ENCODE measurements at regions not wholly inside any gene's neighbourhood (a gene's known extent, or its start where the extent isn't known, plus 50 kb on each side); places are given as distances from the start of the nearest gene placed in this dataset.

DNA sequence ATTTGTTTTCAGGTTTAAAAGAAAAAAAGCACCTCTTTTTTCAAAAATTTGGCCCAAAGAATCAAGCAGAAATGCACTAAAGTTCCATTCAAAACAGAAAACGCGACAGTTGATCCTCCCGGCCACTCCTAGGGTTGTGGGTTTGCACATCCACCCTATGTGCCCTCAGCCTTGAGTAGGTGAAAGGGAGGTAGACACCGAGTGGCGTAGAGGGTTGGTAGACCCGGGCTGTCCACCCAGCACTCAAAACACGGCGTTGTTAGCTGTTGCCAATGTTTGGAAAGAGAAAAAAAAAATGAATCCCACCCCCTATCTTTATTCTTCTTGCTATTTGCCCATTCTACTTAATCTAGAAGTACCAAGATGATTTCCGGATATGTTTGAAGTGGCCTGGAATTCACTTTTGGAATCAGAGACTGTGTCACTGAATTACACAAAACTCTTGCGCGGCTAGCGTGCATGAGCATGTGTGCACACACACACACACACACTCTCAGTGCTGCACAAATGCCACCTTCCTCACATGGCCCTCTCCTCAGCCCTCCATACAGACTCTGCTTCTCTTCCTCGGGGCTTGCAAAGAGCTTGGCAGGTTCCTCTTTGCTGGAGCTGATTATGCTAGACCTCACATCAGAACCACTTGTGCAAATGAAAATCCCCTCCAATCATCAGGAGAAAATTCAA is 110.2 kb upstream of the HAND1 start (continued):
- TF ChIP-seq, protein P1, sequence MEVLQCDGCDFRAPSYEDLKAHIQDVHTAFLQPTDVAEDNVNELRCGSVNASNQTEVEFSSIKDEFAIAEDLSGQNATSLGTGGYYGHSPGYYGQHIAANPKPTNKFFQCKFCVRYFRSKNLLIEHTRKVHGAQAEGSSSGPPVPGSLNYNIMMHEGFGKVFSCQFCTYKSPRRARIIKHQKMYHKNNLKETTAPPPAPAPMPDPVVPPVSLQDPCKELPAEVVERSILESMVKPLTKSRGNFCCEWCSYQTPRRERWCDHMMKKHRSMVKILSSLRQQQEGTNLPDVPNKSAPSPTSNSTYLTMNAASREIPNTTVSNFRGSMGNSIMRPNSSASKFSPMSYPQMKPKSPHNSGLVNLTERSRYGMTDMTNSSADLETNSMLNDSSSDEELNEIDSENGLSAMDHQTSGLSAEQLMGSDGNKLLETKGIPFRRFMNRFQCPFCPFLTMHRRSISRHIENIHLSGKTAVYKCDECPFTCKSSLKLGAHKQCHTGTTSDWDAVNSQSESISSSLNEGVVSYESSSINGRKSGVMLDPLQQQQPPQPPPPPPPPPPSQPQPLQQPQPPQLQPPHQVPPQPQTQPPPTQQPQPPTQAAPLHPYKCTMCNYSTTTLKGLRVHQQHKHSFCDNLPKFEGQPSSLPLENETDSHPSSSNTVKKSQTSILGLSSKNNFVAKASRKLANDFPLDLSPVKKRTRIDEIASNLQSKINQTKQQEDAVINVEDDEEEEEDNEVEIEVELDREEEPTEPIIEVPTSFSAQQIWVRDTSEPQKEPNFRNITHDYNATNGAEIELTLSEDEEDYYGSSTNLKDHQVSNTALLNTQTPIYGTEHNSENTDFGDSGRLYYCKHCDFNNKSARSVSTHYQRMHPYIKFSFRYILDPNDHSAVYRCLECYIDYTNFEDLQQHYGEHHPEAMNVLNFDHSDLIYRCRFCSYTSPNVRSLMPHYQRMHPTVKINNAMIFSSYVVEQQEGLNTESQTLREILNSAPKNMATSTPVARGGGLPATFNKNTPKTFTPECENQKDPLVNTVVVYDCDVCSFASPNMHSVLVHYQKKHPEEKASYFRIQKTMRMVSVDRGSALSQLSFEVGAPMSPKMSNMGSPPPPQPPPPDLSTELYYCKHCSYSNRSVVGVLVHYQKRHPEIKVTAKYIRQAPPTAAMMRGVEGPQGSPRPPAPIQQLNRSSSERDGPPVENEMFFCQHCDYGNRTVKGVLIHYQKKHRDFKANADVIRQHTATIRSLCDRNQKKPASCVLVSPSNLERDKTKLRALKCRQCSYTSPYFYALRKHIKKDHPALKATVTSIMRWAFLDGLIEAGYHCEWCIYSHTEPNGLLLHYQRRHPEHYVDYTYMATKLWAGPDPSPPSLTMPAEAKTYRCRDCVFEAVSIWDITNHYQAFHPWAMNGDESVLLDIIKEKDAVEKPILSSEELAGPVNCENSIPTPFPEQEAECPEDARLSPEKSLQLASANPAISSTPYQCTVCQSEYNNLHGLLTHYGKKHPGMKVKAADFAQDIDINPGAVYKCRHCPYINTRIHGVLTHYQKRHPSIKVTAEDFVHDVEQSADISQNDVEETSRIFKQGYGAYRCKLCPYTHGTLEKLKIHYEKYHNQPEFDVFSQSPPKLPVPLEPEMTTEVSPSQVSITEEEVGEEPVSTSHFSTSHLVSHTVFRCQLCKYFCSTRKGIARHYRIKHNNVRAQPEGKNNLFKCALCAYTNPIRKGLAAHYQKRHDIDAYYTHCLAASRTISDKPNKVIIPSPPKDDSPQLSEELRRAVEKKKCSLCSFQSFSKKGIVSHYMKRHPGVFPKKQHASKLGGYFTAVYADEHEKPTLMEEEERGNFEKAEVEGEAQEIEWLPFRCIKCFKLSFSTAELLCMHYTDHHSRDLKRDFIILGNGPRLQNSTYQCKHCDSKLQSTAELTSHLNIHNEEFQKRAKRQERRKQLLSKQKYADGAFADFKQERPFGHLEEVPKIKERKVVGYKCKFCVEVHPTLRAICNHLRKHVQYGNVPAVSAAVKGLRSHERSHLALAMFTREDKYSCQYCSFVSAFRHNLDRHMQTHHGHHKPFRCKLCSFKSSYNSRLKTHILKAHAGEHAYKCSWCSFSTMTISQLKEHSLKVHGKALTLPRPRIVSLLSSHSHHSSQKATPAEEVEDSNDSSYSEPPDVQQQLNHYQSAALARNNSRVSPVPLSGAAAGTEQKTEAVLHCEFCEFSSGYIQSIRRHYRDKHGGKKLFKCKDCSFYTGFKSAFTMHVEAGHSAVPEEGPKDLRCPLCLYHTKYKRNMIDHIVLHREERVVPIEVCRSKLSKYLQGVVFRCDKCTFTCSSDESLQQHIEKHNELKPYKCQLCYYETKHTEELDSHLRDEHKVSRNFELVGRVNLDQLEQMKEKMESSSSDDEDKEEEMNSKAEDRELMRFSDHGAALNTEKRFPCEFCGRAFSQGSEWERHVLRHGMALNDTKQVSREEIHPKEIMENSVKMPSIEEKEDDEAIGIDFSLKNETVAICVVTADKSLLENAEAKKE (CRISPR knock-in tag; IDR thresholded peaks at IDR 0.05): no peak
- TF ChIP-seq POLR2AphosphoS5 (IDR thresholded peaks at IDR 0.05; ENCODE audit: low read depth) (no peak), ZNF114 (CRISPR knock-in tag; IDR thresholded peaks at IDR 0.05) (no peak)

DNA sequence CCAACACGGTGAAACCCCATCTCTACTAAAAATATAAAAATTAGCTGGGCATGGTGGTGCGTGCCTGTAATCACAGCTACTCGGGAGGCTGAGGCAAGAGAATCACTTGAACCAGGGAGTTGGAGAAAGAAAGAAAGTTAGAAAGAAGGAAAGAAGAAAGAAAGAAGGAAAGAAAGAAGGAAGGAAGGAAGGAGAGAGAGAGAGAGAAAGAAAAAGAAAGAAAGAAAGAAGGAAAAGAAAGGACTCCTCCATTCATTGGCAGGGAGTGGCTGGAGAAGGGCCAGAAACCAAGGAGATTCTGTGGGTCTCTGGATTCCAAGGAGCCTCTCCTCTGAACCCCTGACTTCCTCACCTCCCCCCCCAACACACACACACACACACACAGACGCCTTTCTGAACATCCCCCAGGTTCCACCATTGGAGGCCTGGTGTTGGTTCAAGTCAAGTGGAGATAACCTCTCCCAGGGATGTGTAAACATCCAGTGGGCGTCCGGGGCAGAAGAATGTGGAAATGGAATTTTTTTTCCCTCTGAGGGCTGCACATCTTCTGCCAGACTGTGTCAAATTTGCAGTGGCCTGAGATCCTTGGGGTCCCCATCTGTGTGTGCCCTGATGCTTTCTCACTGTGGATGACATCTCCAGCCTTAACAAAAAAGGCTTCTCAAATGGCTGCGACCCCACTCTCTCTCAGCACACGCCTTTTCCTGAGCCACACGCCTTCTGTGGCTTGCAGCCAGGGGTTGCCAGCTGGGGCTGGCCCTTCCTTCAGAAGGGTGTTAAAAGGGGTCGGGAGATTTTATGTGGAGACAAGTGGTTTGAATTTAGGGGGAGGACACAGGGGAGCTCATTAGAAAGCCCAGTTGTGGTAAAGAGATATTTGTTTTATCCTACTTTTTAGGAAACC is 109.3 kb upstream of the HAND1 start:
- no peak overlapping the region for H3K4me3 ChIP-seq
- H3K79me2 ChIP-seq (replicated peaks; ENCODE audit: insufficient read depth): no peaks in the 10 kb centered on the region
- H3F3A ChIP-seq (replicated peaks; ENCODE audit: low read depth): no peaks in the 10 kb centered on the region
- no peak for DNase-seq (ENCODE audit: low spot score)
- no peak for ATAC-seq
- peak overlapping the region; percentile 32; the same call in 1 of the 2 replicates for H2AFZ ChIP-seq
- no peak overlapping the region for H3K4me2 ChIP-seq
- H3K4me1 ChIP-seq (ENCODE audit: insufficient read depth): no peaks in the 10 kb centered on the region; the same call in 1 of the 2 replicates
- no peak overlapping the region for H3K4me3 Mint-ChIP-seq
- no peak overlapping the region for H3K27ac ChIP-seq (ENCODE audit: low read depth)
- no peaks in the 10 kb centered on the region for H3K36me3 Mint-ChIP-seq (ENCODE audit: low read depth)
- no peaks in the 10 kb centered on the region for H3K9me3 Mint-ChIP-seq
- no peaks in the 10 kb centered on the region for H3K27me3 ChIP-seq (ENCODE audit: insufficient read depth)
- no peak for TF ChIP-seq POLR2AphosphoS5 (IDR thresholded peaks at IDR 0.05; ENCODE audit: low read depth)
- no peak for TF ChIP-seq ZNF331 (CRISPR knock-in tag; IDR thresholded peaks at IDR 0.05; ENCODE audit: low read depth)
- TF ChIP-seq, protein P2, sequence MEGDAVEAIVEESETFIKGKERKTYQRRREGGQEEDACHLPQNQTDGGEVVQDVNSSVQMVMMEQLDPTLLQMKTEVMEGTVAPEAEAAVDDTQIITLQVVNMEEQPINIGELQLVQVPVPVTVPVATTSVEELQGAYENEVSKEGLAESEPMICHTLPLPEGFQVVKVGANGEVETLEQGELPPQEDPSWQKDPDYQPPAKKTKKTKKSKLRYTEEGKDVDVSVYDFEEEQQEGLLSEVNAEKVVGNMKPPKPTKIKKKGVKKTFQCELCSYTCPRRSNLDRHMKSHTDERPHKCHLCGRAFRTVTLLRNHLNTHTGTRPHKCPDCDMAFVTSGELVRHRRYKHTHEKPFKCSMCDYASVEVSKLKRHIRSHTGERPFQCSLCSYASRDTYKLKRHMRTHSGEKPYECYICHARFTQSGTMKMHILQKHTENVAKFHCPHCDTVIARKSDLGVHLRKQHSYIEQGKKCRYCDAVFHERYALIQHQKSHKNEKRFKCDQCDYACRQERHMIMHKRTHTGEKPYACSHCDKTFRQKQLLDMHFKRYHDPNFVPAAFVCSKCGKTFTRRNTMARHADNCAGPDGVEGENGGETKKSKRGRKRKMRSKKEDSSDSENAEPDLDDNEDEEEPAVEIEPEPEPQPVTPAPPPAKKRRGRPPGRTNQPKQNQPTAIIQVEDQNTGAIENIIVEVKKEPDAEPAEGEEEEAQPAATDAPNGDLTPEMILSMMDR (conservative IDR thresholded peaks at IDR 0.05; ENCODE audit: low read depth in 2 of 2): no peak
- no peak for TF ChIP-seq CREB1 (CRISPR knock-in tag; IDR thresholded peaks at IDR 0.05; ENCODE audit: low read depth)
- TF ChIP-seq, protein P3, sequence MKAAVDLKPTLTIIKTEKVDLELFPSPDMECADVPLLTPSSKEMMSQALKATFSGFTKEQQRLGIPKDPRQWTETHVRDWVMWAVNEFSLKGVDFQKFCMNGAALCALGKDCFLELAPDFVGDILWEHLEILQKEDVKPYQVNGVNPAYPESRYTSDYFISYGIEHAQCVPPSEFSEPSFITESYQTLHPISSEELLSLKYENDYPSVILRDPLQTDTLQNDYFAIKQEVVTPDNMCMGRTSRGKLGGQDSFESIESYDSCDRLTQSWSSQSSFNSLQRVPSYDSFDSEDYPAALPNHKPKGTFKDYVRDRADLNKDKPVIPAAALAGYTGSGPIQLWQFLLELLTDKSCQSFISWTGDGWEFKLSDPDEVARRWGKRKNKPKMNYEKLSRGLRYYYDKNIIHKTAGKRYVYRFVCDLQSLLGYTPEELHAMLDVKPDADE (IDR thresholded peaks at IDR 0.05): no peak
- no peak overlapping the region for H3K27ac Mint-ChIP-seq
- no peaks in the 10 kb centered on the region for H3K36me3 ChIP-seq (ENCODE audit: insufficient read depth)
- H3K9me2 ChIP-seq (ENCODE audit: insufficient read depth): no peaks in the 10 kb centered on the region
- no peaks in the 10 kb centered on the region; the same call in 1 of the 2 replicates for H4K20me1 ChIP-seq (replicated peaks; ENCODE audit: insufficient read depth)
- peaks cover 6% of the 10 kb centered on the region for H3K27me3 Mint-ChIP-seq (ENCODE audit: insufficient read depth, low read depth, poor library complexity)
- H3K4me1 Mint-ChIP-seq: no peaks in the 10 kb centered on the region
